ENCODE measurements at regions not wholly inside any gene's neighbourhood (a gene's known extent, or its start where the extent isn't known, plus 50 kb on each side); places are given as distances from the start of the nearest gene placed in this dataset.
"Not testable (repeated sequence)": the region's sequence is repeated elsewhere in the genome, so short reads cannot be mapped to it uniquely, and the experiment has no call there.

DNA sequence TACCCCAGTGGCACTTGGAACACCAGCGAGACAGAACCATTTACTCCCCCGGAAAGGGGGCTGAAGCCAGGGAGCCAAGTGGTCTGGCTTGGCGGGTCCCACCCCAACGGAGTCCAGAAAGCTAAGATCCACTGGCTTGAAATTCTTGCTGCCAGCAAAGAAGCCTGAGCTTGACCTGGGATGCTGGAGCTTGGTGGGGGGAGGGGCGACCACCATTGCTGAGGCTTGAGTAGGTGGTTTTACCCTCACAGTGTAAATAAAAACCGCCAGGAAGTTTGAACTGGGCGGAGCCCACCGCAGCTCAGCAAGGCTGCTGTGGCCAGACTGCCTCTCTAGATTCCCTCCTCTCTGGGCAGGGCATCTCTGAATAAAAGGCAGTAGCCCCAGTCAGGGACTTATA is 62.8 kb downstream of the RPS24 start:
- DNase-seq, result not testable (repeated sequence)

DNA sequence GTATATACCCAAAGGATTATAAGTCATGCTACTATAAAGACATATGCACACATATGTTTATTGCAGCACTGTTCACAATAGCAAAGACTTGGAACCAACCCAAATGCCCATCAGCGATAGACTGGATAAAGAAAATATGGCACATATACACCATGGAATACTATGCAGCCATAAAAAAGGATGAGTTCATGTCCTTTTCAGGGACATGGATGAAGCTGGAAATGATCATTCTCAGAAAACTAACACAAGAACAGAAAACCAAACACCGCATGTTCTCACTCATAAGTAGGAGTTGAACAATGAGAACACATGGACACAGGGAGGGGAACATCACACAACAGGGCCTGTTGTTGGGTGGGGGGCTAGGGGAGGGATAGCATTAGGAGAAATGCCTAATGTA is 68.9 kb downstream of the RPS24 start:
- DNase-seq, result not testable (repeated sequence)

DNA sequence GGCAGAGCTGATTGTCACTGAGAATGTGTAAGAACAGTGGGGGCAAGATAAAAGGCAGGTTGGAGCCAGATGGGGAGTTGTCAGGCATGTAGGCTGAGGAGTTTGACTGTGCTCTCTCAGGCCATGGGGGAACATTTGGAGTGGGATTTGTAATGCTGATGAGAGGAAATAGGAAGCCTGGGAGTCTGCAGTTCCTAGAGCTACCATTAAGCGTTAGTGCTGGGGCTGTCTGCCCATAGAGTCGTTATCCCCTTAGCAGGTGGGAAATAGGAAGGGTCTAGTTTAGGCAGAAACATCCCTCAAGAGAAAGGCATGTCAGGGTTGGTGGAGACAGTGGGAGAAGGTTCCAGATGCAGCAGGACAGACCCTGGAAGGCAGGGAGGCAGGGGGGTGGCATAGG is 75.5 kb downstream of the RPS24 start:
- DNase-seq, result no peak

DNA sequence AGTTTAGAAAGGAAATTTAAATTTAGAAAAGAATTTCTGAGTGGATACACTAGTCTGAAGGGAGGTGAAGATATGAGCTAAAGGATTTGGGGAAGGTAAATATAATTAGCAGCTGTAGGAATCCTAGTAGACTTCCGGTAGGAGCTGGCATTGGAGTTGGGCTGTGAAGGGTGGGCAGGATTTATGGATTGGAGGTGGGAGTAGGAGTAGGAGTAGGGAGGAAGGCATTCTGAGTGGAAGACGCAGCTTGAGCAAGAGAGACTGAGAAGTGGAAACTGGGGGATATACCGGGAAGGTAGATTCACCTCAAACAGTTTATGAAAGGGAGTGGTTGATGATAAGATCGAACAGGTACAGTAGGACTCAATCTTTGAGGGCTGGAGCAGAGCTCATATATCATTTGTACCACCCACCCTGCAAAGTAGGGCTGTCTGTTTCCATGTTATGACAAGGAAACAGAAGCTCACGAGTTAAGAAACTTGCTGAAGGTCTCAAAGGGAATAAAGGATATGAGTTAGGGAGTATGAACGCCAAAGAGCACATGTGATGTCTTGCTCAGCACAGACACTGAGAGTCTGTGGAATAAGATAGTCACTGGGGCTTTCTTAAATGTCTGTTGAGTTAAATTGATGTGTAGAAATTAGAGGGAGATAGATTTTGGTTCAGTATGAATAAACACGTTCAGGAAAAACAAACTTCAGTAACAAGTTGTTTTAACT is 81.6 kb downstream of the RPS24 start:
- DNase-seq, result no peak

DNA sequence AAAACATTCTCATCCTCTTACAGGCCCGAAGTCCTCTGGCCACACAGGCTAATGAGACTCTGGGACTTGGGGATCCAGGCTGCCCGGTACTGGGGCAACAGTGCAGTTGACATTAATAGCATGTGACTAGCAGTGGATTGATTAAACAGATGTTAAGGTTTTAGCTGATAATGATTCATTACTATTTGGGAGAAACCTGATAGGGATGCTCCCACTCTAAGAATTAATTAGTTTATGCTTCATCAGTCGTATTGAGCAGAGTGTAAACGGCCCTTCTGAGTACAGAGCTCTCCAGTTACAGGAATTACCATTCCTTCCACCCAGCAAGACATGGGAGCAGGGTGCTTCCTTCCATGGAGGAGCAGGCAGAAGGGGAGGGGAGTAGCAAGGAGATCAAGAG is 82.7 kb downstream of the RPS24 start:
- no peak for DNase-seq

DNA sequence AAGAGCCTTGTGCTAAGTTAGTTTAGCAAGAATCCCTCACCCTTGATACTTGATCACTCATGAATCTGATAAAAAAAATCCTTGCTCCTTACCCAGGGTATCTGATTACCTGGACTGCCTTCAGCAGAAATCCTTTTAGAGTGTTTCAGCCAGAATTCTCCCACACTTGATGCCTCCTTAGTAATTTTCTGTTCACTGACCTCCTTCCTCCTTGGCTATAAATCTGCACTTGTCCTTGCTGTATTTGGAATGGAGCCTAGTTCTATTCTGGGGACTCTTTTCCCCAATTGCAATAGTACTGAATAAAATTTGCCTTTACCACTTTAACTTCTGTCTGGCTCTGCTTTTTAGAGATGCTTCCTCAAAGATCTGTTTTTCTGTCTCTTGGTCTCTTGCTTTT is 84.9 kb downstream of the RPS24 start:
- DNase-seq, result no peak

DNA sequence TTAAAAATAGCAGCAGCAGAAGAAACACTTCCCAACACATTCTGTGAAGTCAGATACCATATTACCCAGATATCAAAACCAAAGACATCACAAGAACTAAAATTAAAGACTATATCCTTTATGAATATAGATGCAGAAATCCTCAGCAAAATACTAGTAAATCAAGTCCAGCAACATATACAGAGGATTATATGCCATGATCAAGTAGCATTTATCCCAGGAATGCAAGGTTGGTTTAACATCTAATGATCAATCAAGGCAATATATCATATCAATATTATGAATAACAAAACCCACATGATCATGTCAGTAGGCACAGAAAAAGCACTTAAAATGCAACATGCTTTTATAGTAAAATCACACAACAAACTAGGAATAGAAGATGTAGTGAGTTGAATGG is 88.1 kb downstream of the RPS24 start:
- no peak for DNase-seq

DNA sequence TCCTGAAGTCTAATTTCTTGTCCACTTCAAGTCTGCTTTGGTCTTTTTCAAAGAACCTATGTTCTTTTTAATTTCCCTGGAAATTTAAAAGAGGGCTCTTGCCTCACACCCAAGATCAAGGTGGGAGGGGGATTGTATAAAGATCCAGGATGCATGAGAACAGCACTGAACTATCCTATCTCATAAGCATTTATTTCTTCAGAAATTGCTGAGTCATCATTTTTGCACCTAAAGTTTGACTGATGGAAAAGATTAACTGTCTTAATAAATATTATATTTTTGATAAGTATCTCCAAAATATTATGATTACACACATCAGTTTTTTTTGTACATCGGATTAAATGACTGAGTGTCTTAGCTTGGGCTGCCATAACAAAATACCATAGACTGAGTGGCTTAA is 90.5 kb downstream of the RPS24 start:
- DNase-seq, result no peak

DNA sequence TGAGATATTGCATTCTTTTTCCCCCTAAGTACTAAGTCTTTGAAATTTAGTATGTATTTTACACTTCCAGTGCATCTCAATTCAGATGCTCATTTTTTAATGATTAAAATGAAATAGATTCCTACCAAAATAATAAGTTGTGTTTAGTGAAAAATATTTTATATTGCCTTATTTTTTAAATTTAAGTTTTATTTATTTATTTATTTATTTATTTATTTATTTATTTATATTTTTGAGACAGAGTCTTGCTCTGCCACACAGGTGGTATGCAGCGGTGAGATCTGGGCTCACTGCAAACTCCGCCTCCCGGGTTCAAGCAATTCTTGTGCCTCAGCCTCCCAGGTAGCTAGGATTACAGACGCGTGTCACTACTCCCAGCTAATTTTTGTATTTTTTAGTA is 95.5 kb downstream of the RPS24 start:
- DNase-seq, result no peak

DNA sequence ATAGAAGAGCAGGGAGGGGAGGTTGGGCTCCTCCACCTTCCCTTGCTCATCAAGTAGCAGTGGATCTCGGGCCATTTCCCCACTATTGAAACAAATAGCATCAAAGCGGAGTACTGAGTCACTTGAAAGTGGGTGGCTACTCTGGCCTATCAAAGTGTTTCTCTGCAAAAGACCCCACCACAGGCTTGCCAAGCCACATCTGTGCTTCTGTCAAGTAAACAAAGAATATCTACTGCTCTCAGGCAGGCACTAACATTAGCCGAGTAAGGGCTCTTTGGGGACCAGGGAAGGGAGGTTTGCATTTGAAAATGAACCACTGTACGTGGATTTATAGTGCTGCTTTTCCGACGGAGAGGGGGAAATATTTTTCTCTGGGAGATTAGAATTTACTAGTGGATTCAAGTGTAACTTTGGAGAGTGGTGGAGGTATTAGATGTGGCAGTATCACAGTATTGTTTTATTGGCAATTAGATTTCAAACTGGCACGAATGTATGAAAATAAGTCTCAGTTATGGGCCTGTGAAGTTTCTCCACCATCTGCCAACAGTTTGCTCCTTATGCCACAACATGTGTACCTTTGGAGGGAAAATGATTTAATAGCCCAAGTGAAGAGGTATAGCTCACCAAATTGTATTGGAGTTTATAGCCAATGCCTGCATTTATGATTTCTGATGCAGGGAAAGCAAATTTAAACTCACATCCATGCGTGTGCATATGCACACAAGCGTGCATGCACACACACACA is 97.5 kb downstream of the RPS24 start:
- DNase-seq, result no peak

DNA sequence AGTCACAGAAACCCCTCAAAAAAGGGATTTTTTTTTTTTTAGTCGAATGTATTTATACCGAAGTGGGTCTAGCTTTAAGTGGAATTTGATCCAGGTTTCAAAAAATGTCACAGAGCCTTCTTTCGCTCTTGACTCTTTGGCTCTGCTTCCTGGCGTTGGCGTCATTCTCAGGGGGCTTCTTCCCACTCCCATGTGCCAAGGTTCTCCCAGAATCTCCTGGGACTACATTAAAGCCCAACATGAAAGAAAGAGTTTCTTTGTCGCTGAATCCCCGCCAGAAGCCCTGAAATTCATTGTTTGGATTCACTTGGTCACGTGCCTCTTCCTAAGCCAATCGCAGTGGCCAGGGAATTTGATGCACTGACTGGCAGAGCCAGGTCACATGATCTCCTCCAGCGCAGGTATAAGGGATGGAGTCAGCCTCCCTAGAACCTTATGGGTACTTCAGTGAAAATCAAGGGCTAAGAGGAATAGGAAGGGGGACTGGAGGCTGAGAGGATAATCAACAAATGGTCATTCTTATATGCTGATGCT is 101.2 kb downstream of the RPS24 start:
- DNase-seq, result no peak

DNA sequence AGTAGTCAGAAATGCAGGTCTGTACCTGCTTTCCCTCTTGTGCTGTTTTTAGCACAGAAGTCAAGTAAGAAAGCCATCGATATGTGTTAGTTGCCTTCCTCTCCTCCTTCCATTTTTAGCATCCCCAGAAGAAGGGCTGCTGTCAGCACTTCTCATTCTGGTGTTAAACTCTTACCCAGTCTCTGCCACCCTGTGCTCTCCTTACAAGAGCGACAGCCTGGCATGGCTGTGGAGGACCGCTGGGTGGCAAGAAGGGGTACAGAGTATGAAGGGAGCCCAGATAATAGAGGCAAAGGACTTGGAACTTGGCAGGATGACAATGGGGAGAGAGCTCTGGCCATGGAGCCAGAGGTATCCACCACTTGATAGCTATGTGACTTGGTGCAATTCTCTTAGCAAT is 103.5 kb downstream of the RPS24 start:
- DNase-seq, result no peak

DNA sequence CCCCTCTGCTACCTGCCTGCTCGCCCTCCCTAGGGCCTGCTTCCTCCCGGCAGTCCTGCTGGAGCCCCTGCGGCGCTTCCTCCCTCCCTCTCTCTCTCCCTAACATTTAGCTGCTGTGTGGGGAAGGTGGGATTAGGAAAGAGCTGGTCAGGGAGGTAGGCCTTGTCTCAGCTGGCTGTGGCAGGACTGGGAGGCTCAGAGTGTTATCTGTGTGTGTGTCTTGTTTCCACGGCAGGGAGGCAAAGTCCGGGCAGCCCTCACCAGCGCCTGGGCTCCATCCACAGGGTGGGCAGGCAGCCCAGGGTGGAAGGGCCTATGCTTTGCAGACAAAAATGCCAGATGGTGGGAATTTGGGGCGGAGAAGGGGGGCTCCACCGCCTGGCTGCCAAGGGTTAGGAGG is 105.7 kb downstream of the RPS24 start:
- DNase-seq, result no peak

DNA sequence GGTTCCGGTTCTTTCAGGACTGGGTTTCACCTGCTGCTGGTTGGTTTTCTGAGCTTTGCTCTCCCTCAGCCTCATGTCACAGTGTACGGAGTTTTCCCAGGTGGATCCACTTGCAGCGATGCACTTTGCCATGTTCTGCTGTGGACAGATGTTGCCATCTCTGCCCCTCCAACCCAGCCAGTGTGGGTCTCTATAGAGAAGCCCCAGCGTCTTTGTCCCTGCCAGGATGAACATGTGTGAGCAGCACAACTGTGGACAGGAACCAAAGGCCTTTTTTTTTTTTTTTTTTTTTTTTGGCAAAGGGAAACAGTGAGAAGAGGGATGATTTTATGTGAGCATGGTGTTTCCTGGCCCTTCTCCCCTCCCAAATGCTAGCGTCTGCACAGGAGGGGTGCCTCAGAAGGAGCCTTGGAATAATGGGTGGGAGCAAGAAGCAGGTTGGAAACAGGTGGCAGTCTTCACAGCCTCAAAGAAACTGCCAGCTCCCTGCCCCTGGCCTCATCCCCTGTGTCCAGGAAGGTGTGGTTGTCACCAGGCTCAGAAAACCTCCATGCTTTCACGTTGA is 106.5 kb downstream of the RPS24 start:
- no peak for DNase-seq

DNA sequence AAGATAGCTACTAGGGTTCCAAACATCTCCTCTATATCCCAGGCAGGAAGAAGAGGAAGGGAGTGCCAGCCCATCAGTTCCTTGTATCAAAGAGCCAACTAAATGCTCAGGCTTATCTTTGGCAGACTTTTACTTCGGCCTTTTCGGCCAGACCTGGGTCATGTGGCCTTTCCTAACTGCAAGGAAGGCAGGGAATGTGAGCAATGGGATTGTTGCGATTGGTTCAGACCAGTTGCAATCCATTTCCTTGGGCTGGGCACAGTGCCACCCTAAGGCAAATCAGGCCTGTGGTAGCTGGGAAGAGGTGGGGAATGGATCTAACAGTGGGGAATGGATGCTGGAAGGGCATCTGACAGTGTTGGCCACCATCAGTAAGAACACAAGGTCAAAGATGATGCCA is 109.9 kb downstream of the RPS24 start:
- no peak for DNase-seq

DNA sequence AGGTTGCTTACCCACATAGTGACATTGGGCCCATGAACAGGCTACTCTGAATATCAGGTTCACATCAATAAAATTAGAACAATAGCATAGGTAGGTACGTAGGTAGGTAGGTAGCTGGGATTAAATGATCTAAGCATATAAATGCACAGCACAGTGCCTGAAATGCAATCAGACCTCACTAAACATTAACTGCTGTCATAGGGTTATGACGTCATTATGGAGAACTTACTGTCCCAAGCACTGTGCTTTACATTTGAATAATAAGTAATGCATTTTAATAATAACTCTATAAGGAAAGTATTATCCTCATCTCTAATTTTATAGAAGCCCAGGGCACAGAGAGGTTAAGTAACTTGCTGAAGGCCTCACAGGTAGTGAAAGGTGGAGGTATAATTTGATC is 112.5 kb downstream of the RPS24 start:
- DNase-seq, result no peak

DNA sequence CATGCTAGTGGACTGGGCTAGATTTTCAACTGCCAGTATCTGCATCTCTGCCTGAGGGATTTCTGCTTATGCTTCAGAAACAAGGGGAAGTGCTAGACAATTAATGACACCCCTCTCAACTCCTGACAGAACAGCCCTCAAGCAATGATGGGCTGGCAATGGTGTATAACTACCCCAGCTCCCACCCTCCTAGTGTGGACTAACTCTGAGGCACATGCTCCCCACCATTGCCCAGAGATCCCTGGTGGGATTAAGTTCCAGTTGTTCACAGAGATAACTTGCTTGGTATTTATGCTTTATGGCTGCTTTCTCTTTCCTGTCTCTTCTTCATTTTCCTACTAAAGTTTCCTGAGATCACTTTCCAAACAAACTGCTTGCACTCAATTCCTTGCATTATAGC is 113.5 kb downstream of the RPS24 start:
- DNase-seq, result no peak

DNA sequence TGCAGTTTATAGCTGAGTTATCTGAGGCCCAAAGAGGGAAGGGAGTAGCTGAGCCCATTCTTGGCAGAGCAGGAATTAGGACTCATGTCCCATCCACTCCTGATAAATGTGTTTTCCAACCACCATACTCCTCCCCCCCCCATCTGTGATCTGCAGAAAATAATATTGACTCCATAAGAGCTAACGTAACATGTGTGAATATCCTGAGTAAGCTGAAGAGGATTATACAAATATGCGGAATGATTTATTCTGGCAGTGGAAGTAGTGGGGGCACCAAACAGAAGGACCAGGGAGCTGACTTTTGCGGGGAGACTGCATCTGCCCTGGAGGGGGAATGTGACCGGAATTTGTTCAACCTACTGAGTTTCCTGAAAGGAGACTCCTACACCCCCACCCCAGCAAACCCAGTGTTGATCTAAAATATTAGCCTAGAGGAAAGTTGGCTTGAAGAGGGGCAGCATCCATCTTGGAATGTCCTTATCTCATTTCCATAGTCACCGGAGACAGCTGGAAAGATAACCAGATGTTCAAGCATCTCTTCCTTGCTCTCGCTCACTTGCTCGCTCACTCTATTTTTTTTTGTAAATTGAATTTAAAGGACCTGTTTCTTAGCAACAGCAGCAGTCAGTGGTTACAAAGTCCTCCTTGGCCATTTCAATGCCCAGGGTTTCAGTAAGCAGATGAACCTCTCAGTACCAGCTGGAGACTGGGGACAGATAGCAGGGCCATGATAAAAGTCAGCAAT is 114.7 kb downstream of the RPS24 start:
- no peak for DNase-seq

DNA sequence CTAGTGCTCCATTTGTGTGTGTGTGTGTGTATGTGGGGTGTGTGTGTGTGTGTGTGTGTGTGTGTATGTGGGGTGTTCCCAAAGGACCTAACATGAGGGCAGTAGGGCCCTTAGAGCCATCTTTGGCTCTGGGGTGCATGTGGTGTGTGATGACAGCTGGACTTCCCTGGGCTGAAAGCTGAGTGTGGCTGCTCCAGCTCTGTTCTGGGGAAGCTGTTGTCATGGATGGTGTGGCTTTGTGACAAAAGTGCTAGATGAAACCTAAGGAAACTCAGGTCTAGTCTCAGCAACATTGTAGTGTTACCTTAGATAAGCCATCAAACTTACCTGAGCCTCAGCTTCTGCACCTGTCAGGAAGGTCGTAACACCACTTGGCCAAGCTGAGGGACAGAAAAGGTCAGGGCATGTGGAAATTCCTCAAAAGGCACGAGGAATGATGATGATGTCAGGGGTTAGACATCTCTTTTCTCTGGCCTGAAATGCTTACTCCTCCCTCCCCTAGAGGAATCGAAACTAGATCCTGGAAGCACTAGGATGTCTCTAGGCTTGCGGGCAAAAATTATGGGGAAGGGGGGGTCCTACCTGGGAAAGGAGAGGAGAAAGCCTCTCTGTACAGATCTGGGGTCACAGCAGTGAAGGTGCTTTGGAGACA is 115.4 kb downstream of the RPS24 start:
- no peak for DNase-seq

DNA sequence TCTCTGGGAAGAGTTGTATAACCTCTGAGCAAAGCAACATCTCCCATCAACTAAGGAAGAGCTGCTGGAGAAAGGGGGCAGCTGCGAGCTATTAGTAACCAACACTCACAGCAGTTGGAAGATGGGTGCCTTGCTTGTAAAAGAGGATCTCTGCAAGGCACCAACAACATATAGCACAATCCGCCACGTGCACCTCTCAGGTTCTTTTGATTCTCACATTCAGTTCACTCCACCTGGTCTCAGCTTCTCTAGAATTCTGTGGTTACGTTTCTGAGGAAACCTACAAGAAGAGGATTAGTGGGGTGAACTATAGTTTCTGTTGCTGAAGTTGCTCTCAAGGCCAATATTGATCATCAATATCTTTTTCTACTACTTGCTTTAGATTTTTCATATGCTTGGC is 117.1 kb downstream of the RPS24 start:
- no peak for DNase-seq

DNA sequence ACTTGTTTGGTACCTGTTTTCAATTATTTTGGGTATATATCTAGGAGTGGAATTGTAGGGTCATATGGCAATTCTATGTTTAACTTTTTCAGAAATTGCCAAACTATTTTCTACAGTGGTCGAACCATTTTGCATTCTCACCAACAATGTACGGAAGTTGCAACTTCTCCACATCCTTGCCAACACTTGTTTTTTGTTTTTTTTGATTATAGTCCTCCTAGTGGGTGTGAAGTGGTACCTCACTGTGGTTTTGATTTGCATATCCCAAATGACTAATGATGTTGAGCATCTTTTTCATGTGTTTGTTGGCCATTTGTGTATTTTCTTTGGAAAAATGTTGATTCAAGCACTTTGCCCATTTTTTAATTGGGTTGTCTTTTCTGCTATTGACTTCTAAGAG is 122.1 kb downstream of the RPS24 start:
- no peak for DNase-seq

DNA sequence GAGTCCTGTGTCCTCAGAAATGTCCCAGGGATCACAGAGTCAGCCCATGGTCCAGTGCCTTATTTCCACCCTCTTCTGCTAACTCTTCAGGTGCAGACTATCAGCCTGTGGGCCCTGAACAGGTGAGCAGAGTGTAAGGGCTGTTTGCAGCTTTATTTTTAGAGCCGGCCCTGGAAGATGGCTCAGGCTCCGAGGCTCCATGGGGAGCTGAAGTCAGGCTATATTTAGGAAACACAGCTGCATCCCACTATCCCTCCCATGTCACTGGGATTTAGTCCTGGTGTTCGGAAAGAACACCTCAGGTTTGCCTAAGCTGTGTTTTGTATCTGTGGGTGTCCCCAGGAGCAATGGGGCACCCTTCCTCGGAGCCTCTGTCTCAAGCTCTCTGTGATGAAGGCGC is 126.9 kb downstream of the RPS24 start:
- no peak for DNase-seq

DNA sequence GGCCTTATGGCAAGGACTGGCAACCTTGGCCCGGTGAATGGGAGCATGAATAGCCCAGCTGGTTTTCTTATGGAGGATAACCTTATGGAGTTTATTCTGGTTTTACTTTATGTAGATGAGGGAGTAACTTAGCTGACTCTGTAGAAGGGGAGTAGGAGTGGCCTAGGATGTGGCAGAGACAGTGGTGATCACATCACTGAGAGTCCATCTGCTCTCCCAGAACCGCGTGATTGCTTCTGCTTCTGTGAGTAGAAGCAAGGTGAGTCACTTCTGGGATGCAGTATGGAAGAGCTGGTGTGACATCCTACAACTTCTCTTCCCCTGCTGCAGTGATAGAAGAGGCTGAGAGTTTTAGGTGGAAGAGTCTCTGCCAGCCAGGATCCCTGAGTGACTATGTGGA is 129.2 kb downstream of the RPS24 start:
- no peak for DNase-seq
